WTC11 (cell line): ENCODE measurements at regions not wholly inside any gene's neighbourhood (a gene's known extent, or its start where the extent isn't known, plus 50 kb on each side); places are given as distances from the start of the nearest gene placed in this dataset.

Experiments used
- TF ChIP-seq, protein P1 (sequence below): sonication (generic); formaldehyde crosslinking; IDR thresholded peaks from 2 replicates; pipeline ENCODE4 v1.8.1; 2023; ENCODE audit warnings: mild to moderate bottlenecking, missing genetic modification reagents
- TF ChIP-seq, protein P2 (sequence below): fragments of 200-600 bp; IDR thresholded peaks from 2 replicates; pipeline ENCODE4 v1.8.0; 2022; ENCODE audit warnings: antibody characterized with exemption

DNA sequence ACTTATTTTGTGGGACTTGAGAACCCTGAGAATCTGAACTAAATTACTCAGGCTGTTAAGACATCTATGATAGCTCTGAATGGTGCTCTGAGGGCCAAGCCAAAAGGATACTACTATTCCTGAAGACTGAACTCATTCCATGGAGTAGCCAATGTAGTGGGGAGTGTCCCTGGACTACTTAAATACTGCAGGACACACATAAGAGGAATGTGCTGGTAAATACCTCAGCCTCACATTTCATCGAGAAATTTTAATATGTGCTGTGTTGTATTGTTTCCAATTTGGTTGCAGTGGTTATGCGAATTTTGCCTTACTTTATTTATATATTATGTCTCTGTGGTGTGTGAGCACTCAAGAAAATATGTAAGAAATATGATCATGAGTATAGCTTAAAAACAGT, 264.4 kb upstream of the FIGN start:
- TF ChIP-seq, protein P1, sequence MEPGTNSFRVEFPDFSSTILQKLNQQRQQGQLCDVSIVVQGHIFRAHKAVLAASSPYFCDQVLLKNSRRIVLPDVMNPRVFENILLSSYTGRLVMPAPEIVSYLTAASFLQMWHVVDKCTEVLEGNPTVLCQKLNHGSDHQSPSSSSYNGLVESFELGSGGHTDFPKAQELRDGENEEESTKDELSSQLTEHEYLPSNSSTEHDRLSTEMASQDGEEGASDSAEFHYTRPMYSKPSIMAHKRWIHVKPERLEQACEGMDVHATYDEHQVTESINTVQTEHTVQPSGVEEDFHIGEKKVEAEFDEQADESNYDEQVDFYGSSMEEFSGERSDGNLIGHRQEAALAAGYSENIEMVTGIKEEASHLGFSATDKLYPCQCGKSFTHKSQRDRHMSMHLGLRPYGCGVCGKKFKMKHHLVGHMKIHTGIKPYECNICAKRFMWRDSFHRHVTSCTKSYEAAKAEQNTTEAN (CRISPR knock-in tag): no peak
- TF ChIP-seq, protein P2, sequence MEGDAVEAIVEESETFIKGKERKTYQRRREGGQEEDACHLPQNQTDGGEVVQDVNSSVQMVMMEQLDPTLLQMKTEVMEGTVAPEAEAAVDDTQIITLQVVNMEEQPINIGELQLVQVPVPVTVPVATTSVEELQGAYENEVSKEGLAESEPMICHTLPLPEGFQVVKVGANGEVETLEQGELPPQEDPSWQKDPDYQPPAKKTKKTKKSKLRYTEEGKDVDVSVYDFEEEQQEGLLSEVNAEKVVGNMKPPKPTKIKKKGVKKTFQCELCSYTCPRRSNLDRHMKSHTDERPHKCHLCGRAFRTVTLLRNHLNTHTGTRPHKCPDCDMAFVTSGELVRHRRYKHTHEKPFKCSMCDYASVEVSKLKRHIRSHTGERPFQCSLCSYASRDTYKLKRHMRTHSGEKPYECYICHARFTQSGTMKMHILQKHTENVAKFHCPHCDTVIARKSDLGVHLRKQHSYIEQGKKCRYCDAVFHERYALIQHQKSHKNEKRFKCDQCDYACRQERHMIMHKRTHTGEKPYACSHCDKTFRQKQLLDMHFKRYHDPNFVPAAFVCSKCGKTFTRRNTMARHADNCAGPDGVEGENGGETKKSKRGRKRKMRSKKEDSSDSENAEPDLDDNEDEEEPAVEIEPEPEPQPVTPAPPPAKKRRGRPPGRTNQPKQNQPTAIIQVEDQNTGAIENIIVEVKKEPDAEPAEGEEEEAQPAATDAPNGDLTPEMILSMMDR: no peak
